Endothelial cell of umbilical vein (primary cell): ENCODE measurements at regions not wholly inside any gene's neighbourhood (a gene's known extent, or its start where the extent isn't known, plus 50 kb on each side); places are given as distances from the start of the nearest gene placed in this dataset.

Source experiments
- BruUV-seq: library from RNA; stranded (reverse); fragments of 400-500 nt; replicated peaks from 2 replicates; lab custom pipeline; 2021; lab: Mats Ljungman, UMichigan
- CTCF ChIA-PET: fragments of 300-600, 350-600 bp; sonication (Branson Sonifier 250); formaldehyde crosslinking; loops from one replicate; lab custom pipeline; 2021; ENCODE audit warnings: antibody characterized with exemption, inconsistent platforms; lab: Charles Lee
- POLR2A ChIA-PET: fragments of 300-600, 350-600 bp; sonication (Branson Sonifier 250); formaldehyde crosslinking; loops from one replicate; lab custom pipeline; 2021; ENCODE audit warnings: antibody characterized with exemption, inconsistent platforms; lab: Charles Lee
- DNase-seq: peaks from one replicate; pipeline ENCODE4 v3.0.0-alpha.2; 2011; ENCODE audit warnings: low read depth, low spot score
- FAIRE-seq: peaks from 2 replicates; lab custom pipeline; 2011; peaks lifted over from hg19 to GRCh38; lab: Jason Lieb, UNC
- H2AFZ ChIP-seq: 2 replicates; pipeline ENCODE4 v1.6.0; 2012; ENCODE audit warnings: low read depth, low read length, control low read depth, inconsistent platforms
- H3K27ac ChIP-seq: 2 replicates; pipeline ENCODE4 v1.5.1; 2011; ENCODE audit warnings: low read depth, mild to moderate bottlenecking, control low read depth, low read length, moderate library complexity; ENCODE audit not compliant: insufficient read depth
- H3K27me3 ChIP-seq, 2 experiments: 2 replicates each; pipeline versions ENCODE4 v1.6.0 to v1.6.1; 2011; ENCODE audit warnings: low read length in 2 of 2, mixed read lengths in 1 of 2; ENCODE audit not compliant: control insufficient read depth in 2 of 2, insufficient read depth in 2 of 2
- H3K36me3 ChIP-seq, 2 experiments: 2 replicates in 1 of 2; 3 replicates in 1 of 2; pipeline ENCODE4 v1.5.1; 2011; ENCODE audit warnings: low read length in 2 of 2, mild to moderate bottlenecking in 1 of 2, moderate library complexity in 1 of 2; ENCODE audit not compliant: control insufficient read depth in 2 of 2, insufficient read depth in 2 of 2; ENCODE audit errors: extremely low read depth in 1 of 2
- H3K4me1 ChIP-seq: 3 replicates; pipeline ENCODE4 v1.5.1; 2011; ENCODE audit warnings: mild to moderate bottlenecking, low read length; ENCODE audit not compliant: control insufficient read depth, insufficient read depth; ENCODE audit errors: extremely low read depth
- H3K4me2 ChIP-seq: 2 replicates; pipeline ENCODE4 v1.6.1; 2011; ENCODE audit warnings: low read length, control low read depth, mixed read lengths; ENCODE audit not compliant: insufficient read depth
- H3K4me3 ChIP-seq, 3 experiments: fragments of 200-600 bp in 1 of 3; sonication (generic), shearing (Covaris generic) in 1 of 3; replicated peaks in 1 of 3; 2 replicates each; pipeline ENCODE4 v1.5.1; 2011 to 2016; ENCODE audit warnings: control low read depth in 3 of 3, low read length in 3 of 3, mild to moderate bottlenecking in 2 of 3, inconsistent platforms in 1 of 3, low read depth in 1 of 3, moderate library complexity in 1 of 3; ENCODE audit not compliant: insufficient read depth in 1 of 3
- H3K79me2 ChIP-seq: 2 replicates; pipeline ENCODE4 v1.6.0; 2012; ENCODE audit warnings: low read length, inconsistent platforms; ENCODE audit not compliant: control insufficient read depth, insufficient read depth
- H3K9ac ChIP-seq: replicated peaks from 2 replicates; pipeline ENCODE3; 2011; ENCODE audit warnings: low read length, control low read depth; ENCODE audit not compliant: insufficient read depth; ENCODE audit errors: extremely low read depth
- H3K9me1 ChIP-seq: replicated peaks from 3 replicates; pipeline ENCODE4 v1.6.0; 2011; ENCODE audit warnings: mild to moderate bottlenecking, low read length; ENCODE audit not compliant: control insufficient read depth, insufficient read depth; ENCODE audit errors: extremely low read depth
- H3K9me3 ChIP-seq: replicated peaks from 2 replicates; pipeline ENCODE4 v1.5.1; 2012; ENCODE audit warnings: low read length, inconsistent platforms; ENCODE audit not compliant: control insufficient read depth, insufficient read depth
- H4K20me1 ChIP-seq: replicated peaks from 2 replicates; pipeline ENCODE3; 2011; ENCODE audit warnings: mild to moderate bottlenecking, low read length; ENCODE audit not compliant: control insufficient read depth, insufficient read depth; ENCODE audit errors: extremely low read depth
- EZH2 ChIP-seq: IDR thresholded peaks from 2 replicates; pipeline ENCODE4 v1.6.1; 2012; ENCODE audit warnings: borderline replicate concordance, low read depth, mild to moderate bottlenecking, moderate library complexity, low read length, inconsistent platforms; ENCODE audit not compliant: severe bottlenecking
- FOS ChIP-seq: IDR thresholded peaks from 2 replicates; pipeline ENCODE4 v1.6.1; 2011; ENCODE audit warnings: mild to moderate bottlenecking, low read length, moderate library complexity, borderline replicate concordance; ENCODE audit not compliant: insufficient read depth
- GATA2 ChIP-seq: IDR thresholded peaks from 2 replicates; pipeline ENCODE4 v1.7.0; 2011; ENCODE audit warnings: low read depth, mild to moderate bottlenecking, moderate library complexity, mixed read lengths, low read length; ENCODE audit not compliant: insufficient read length, insufficient read depth
- JUN ChIP-seq: IDR thresholded peaks from 2 replicates; pipeline ENCODE4 v1.6.1; 2011; ENCODE audit warnings: borderline replicate concordance, low read depth; ENCODE audit not compliant: insufficient read length, insufficient read depth
- MYC ChIP-seq: IDR thresholded peaks from one replicate; pipeline ENCODE4 v1.6.1; 2011; ENCODE audit warnings: mild to moderate bottlenecking, low read depth, low read length
- POLR2A ChIP-seq: IDR thresholded peaks from 2 replicates; pipeline ENCODE4 v1.6.1; 2012; ENCODE audit warnings: low read depth, mild to moderate bottlenecking, control low read depth, low read length
- POLR2AphosphoS5 ChIP-seq: IDR thresholded peaks from 2 replicates; pipeline ENCODE4 v1.6.1; 2012; ENCODE audit warnings: low read depth, mild to moderate bottlenecking, control low read depth, low read length, moderate library complexity; ENCODE audit not compliant: insufficient read depth
- dilution Hi-C: fragments of 300-500 bp; cut with MboI; formaldehyde crosslinking; loops from one replicate; pipeline ENCODE4 v1.15.0; 2019; ENCODE audit warnings: low sequenced_read_pairs; ENCODE audit not compliant: extremely low pct_ligation_motif_present
- intact Hi-C: fragments of 100-400 bp; cut with micrococcal nuclease; formaldehyde crosslinking; loops from one replicate; pipeline ENCODE4 v1.10.0; 2022
- TF ChIP-seq, protein P1 (sequence below): IDR thresholded peaks from 2 replicates; pipeline ENCODE4 v1.6.1; 2011; ENCODE audit not compliant: insufficient read depth, insufficient read length
- TF ChIP-seq, protein P2 (sequence below), 2 donors: IDR thresholded peaks; 1 replicate in 1 of 2; 2 replicates in 1 of 2; pipeline ENCODE4 v1.5.1; 2011; ENCODE audit warnings: low read length in 2 of 2, mild to moderate bottlenecking in 2 of 2, moderate library complexity in 2 of 2, control low read depth in 1 of 2, inconsistent platforms in 1 of 2, low read depth in 1 of 2; ENCODE audit not compliant: insufficient read depth in 1 of 2; ENCODE audit errors: extremely low read depth in 1 of 2

DNA sequence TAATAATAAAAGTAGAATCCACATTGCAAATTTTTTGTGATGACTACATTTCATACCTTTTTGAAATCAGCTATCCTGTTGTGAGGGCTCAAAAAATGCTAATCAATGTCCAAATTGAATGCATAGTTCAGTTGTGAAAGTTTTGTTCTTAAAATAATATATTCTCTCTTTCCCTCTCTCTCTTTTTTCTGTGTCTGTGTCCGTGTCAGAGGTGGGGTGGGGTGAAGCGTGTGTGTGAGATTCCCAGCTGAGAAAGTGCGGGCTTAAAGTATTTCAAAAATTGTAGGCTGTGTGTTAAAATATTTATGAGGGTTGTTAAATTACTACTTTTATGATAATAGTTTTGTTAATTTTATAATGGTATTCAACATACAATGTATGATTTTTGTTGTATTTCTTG, 388.0 kb upstream of the LRRTM4 start:
- H3K9ac ChIP-seq, result no peak overlapping the region
- no peak for DNase-seq
- ChIA-PET CTCF (no interaction called here), POLR2A (no interaction called here)
- intact Hi-C loops, result no loop called here
- no peak overlapping the region for H3K27ac ChIP-seq
- H3K27me3 ChIP-seq, result no peaks in the 10 kb centered on the region
- H2AFZ ChIP-seq, result no peak overlapping the region
- TF ChIP-seq JUN (no peak), GATA2 (no peak), POLR2A (no peak), EZH2 (no peak), MYC (no peak), FOS (no peak), POLR2AphosphoS5 (no peak)
- TF ChIP-seq, protein P1, sequence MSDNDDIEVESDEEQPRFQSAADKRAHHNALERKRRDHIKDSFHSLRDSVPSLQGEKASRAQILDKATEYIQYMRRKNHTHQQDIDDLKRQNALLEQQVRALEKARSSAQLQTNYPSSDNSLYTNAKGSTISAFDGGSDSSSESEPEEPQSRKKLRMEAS, result no peak
- TF ChIP-seq, protein P2, sequence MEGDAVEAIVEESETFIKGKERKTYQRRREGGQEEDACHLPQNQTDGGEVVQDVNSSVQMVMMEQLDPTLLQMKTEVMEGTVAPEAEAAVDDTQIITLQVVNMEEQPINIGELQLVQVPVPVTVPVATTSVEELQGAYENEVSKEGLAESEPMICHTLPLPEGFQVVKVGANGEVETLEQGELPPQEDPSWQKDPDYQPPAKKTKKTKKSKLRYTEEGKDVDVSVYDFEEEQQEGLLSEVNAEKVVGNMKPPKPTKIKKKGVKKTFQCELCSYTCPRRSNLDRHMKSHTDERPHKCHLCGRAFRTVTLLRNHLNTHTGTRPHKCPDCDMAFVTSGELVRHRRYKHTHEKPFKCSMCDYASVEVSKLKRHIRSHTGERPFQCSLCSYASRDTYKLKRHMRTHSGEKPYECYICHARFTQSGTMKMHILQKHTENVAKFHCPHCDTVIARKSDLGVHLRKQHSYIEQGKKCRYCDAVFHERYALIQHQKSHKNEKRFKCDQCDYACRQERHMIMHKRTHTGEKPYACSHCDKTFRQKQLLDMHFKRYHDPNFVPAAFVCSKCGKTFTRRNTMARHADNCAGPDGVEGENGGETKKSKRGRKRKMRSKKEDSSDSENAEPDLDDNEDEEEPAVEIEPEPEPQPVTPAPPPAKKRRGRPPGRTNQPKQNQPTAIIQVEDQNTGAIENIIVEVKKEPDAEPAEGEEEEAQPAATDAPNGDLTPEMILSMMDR (IDR thresholded peaks at IDR 0.05; ENCODE audit: extremely low read depth in 1 of 2, insufficient read depth in 1 of 2, low read depth in 1 of 2, low read length in 2 of 2), result no peak
- no peaks in the 10 kb centered on the region for H3K9me1 ChIP-seq
- no peak for FAIRE-seq
- H3K79me2 ChIP-seq, result no peaks in the 10 kb centered on the region
- peaks cover 1% of the 10 kb centered on the region for H3K9me3 ChIP-seq
- dilution Hi-C loops, result no loop called here
- no peaks in the 10 kb centered on the region for H4K20me1 ChIP-seq
- H3K4me3 ChIP-seq, result no peak overlapping the region
- H3K4me1 ChIP-seq, result no peaks in the 10 kb centered on the region
- no TSS peak for BruUV-seq
- H3K36me3 ChIP-seq, result no peaks in the 10 kb centered on the region
- H3K4me2 ChIP-seq, result no peak overlapping the region
